Mesendoderm (in vitro differentiated cells): ENCODE measurements at regions not wholly inside any gene's neighbourhood (a gene's known extent, or its start where the extent isn't known, plus 50 kb on each side); places are given as distances from the start of the nearest gene placed in this dataset.

Source experiments
- DNase-seq: peaks from one replicate; pipeline ENCODE4 v3.0.0; 2013
- H2AK5ac ChIP-seq: 2 replicates; pipeline ENCODE4 v1.6.1; 2013; ENCODE audit warnings: low read length, inconsistent platforms
- H2BK120ac ChIP-seq: 2 replicates; pipeline ENCODE4 v1.6.1; 2013; ENCODE audit warnings: low read depth, mild to moderate bottlenecking, low read length, moderate library complexity, mixed read lengths
- H2BK15ac ChIP-seq: replicated peaks from 2 replicates; pipeline ENCODE4 v1.6.1; 2013; ENCODE audit warnings: low read depth, mild to moderate bottlenecking, moderate library complexity
- H2BK5ac ChIP-seq: 2 replicates; pipeline ENCODE4 v1.6.1; 2013; ENCODE audit warnings: low read length, inconsistent platforms
- H3K18ac ChIP-seq: 2 replicates; pipeline ENCODE4 v1.6.1; 2013; ENCODE audit warnings: mild to moderate bottlenecking, low read length, mixed read lengths
- H3K23ac ChIP-seq: one replicate; pipeline ENCODE4 v1.6.1; 2013; ENCODE audit warnings: low read length
- H3K27ac ChIP-seq: 2 replicates; pipeline ENCODE4 v1.5.1; 2013; ENCODE audit warnings: low read depth, mild to moderate bottlenecking, inconsistent platforms, low read length, moderate library complexity
- H3K27me3 ChIP-seq: 2 replicates; pipeline ENCODE4 v1.6.1; 2013; ENCODE audit warnings: low read length, control low read depth, mild to moderate bottlenecking, inconsistent platforms; ENCODE audit not compliant: insufficient read depth, poor library complexity
- H3K36me3 ChIP-seq: 2 replicates; pipeline ENCODE4 v1.6.1; 2013; ENCODE audit warnings: low read length, inconsistent platforms; ENCODE audit not compliant: control insufficient read depth, insufficient read depth
- H3K4ac ChIP-seq: one replicate; pipeline ENCODE4 v1.6.1; 2013; ENCODE audit warnings: low read depth, mild to moderate bottlenecking, low read length, moderate library complexity
- H3K4me1 ChIP-seq: 2 replicates; pipeline ENCODE4 v1.6.1; 2013; ENCODE audit warnings: low read depth, low read length, inconsistent platforms; ENCODE audit not compliant: control insufficient read depth
- H3K4me2 ChIP-seq: 2 replicates; pipeline ENCODE4 v1.6.1; 2013; ENCODE audit warnings: low read length
- H3K4me3 ChIP-seq: 2 replicates; pipeline ENCODE4 v1.5.1; 2013; ENCODE audit warnings: mild to moderate bottlenecking, low read length
- H3K56ac ChIP-seq: one replicate; pipeline ENCODE4 v1.6.1; 2013; ENCODE audit warnings: low read length
- H3K79me1 ChIP-seq: 2 replicates; pipeline ENCODE4 v1.6.1; 2013; ENCODE audit warnings: low read length, inconsistent platforms
- H3K79me2 ChIP-seq: 2 replicates; pipeline ENCODE4 v1.6.1; 2013; ENCODE audit warnings: mild to moderate bottlenecking, low read length; ENCODE audit not compliant: control insufficient read depth, insufficient read depth
- H3K9ac ChIP-seq: 2 replicates; pipeline ENCODE4 v1.6.1; 2013; ENCODE audit warnings: low read length, inconsistent platforms
- H4K5ac ChIP-seq: one replicate; pipeline ENCODE4 v1.6.1; 2013; ENCODE audit warnings: low read length
- H4K8ac ChIP-seq: one replicate; pipeline ENCODE4 v1.6.1; 2013; ENCODE audit warnings: low read depth, mild to moderate bottlenecking, control low read depth, low read length, moderate library complexity
- WGBS: extraction: QIAGEN DNeasy Blood & Tissue Kit; methylation state at CpG from one replicate; pipeline ENCODE4 v1.1.7; 2013; ENCODE audit warnings: low lambda C conversion rate, missing lambda C conversion rate; ENCODE audit not compliant: insufficient coverage; ENCODE audit errors: extremely low coverage; 5-methylcytosine and 5-hydroxymethylcytosine counted together

GRCh38 chr22:44387486-44387885 is 74.7 kb upstream of the SHISAL1 start:
- no peaks in the 10 kb centered on the region for H3K27me3 ChIP-seq
- no CpG with 5 or more reads among the region's 10 CpGs for WGBS
- no peak for DNase-seq

GRCh38 chr22:44386386-44387035 is 73.8 kb upstream of the SHISAL1 start:
- H2BK5ac ChIP-seq = no peak overlapping the region
- H3K4me3 ChIP-seq = no peak overlapping the region
- no peak overlapping the region for H3K56ac ChIP-seq
- H3K27me3 ChIP-seq = no peaks in the 10 kb centered on the region
- H3K4me1 ChIP-seq = no peaks in the 10 kb centered on the region
- no peaks in the 10 kb centered on the region for H3K79me2 ChIP-seq
- no peak overlapping the region for H3K18ac ChIP-seq
- no peak overlapping the region for H4K5ac ChIP-seq
- H4K8ac ChIP-seq = no peak overlapping the region
- H2BK120ac ChIP-seq = no peak overlapping the region
- no peak overlapping the region for H3K4ac ChIP-seq
- no peak for DNase-seq
- no peaks in the 10 kb centered on the region for H3K36me3 ChIP-seq
- no peak overlapping the region for H3K9ac ChIP-seq
- H3K23ac ChIP-seq = no peak overlapping the region
- no peak overlapping the region for H3K27ac ChIP-seq
- no CpG with 5 or more reads among the region's 20 CpGs for WGBS
- H2BK15ac ChIP-seq = no peak overlapping the region
- H2AK5ac ChIP-seq = no peak overlapping the region
- H3K4me2 ChIP-seq = no peak overlapping the region
- no peaks in the 10 kb centered on the region for H3K79me1 ChIP-seq

More at GRCh38 chr22:44387486-44387885, 74.7 kb upstream of the SHISAL1 start:
- Histone ChIP-seq H3K23ac (no peak overlapping the region), H3K4me3 (no peak overlapping the region), H3K4ac (no peak overlapping the region), H2BK120ac (no peak overlapping the region), H4K5ac (no peak overlapping the region), H3K36me3 (no peaks in the 10 kb centered on the region), H2BK15ac (no peak overlapping the region), H3K79me2 (no peaks in the 10 kb centered on the region), H3K18ac (no peak overlapping the region), H2BK5ac (no peak overlapping the region), H3K27ac (no peak overlapping the region), H4K8ac (no peak overlapping the region), H2AK5ac (no peak overlapping the region), H3K4me1 (no peaks in the 10 kb centered on the region), H3K79me1 (no peaks in the 10 kb centered on the region), H3K4me2 (no peak overlapping the region), H3K9ac (no peak overlapping the region), H3K56ac (no peak overlapping the region)

GRCh38 chr22:44385781-44386180 is 73.0 kb upstream of the SHISAL1 start:
- H3K79me1 ChIP-seq = no peaks in the 10 kb centered on the region
- H4K5ac ChIP-seq = no peak overlapping the region
- no peak overlapping the region for H2BK120ac ChIP-seq
- H3K56ac ChIP-seq = no peak overlapping the region
- H3K4me1 ChIP-seq = no peaks in the 10 kb centered on the region
- no peak overlapping the region for H3K4ac ChIP-seq
- H3K27me3 ChIP-seq = no peaks in the 10 kb centered on the region
- no peaks in the 10 kb centered on the region for H3K36me3 ChIP-seq
- no peak for DNase-seq
- no peak overlapping the region for H4K8ac ChIP-seq
- H3K27ac ChIP-seq = no peak overlapping the region
- H2AK5ac ChIP-seq = no peak overlapping the region
- H3K23ac ChIP-seq = no peak overlapping the region
- no peak overlapping the region for H2BK15ac ChIP-seq
- H3K9ac ChIP-seq = no peak overlapping the region
- no peak overlapping the region for H3K18ac ChIP-seq
- H3K4me3 ChIP-seq = no peak overlapping the region
- WGBS = no CpG with 5 or more reads among the region's 12 CpGs
- H3K79me2 ChIP-seq = no peaks in the 10 kb centered on the region
- H2BK5ac ChIP-seq = no peak overlapping the region
- no peak overlapping the region for H3K4me2 ChIP-seq

DNA sequence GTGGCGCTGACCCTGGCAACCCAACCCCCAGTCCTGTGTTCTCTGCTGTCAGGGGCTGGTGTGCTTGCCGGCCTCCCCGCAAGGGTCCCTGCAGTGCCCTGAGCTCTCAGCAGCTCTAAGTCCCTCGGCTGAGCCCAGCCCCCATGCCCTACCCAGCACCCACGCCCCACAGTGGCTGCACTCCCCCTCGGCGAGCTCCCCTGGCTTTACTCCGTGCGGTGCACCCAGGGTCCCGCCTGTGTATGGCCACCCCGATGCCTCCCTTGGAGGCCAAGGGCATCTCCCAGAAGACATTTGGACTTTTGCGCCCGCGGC is 72.5 kb upstream of the SHISAL1 start:
- Histone ChIP-seq H3K18ac (no peak overlapping the region), H2BK5ac (no peak overlapping the region), H3K27ac (no peak overlapping the region), H2BK15ac (no peak overlapping the region), H3K4ac (no peak overlapping the region), H3K56ac (no peak overlapping the region), H3K23ac (no peak overlapping the region), H3K79me1 (no peaks in the 10 kb centered on the region), H3K4me3 (no peak overlapping the region), H3K27me3 (no peaks in the 10 kb centered on the region), H3K79me2 (no peaks in the 10 kb centered on the region), H3K4me1 (no peaks in the 10 kb centered on the region), H3K36me3 (no peaks in the 10 kb centered on the region), H3K9ac (no peak overlapping the region), H2BK120ac (no peak overlapping the region), H2AK5ac (no peak overlapping the region), H4K5ac (no peak overlapping the region), H3K4me2 (no peak overlapping the region), H4K8ac (no peak overlapping the region)
- DNase-seq = no peak
- WGBS = no CpG with 5 or more reads among the region's 14 CpGs

- no peak overlapping the region for H3K4ac ChIP-seq
- H4K5ac ChIP-seq = no peak overlapping the region
- H3K18ac ChIP-seq = no peak overlapping the region
- no peak overlapping the region for H4K8ac ChIP-seq
- no peak overlapping the region for H3K4me3 ChIP-seq
- no peak overlapping the region for H3K4me2 ChIP-seq
- H3K79me2 ChIP-seq = no peaks in the 10 kb centered on the region
- no peaks in the 10 kb centered on the region for H3K27me3 ChIP-seq
- H2AK5ac ChIP-seq = no peak overlapping the region
- no CpG with 5 or more reads among the region's 12 CpGs for WGBS
- no peaks in the 10 kb centered on the region for H3K4me1 ChIP-seq
- H2BK15ac ChIP-seq = no peak overlapping the region
- no peaks in the 10 kb centered on the region for H3K79me1 ChIP-seq
- no peak for DNase-seq
- H3K9ac ChIP-seq = no peak overlapping the region
- H3K23ac ChIP-seq = no peak overlapping the region
- H3K36me3 ChIP-seq = no peaks in the 10 kb centered on the region
- H2BK5ac ChIP-seq = no peak overlapping the region
- no peak overlapping the region for H3K56ac ChIP-seq
- no peak overlapping the region for H2BK120ac ChIP-seq
- no peak overlapping the region for H3K27ac ChIP-seq
Measured at GRCh38 chr22:44384563-44385295, 72.0 kb upstream of the SHISAL1 start.
